22Rv1 (cell line): ENCODE measurements at regions not wholly inside any gene's neighbourhood (a gene's known extent, or its start where the extent isn't known, plus 50 kb on each side); places are given as distances from the start of the nearest gene placed in this dataset.

Source experiments
- CTCF ChIP-seq: fragments of 450-650 bp; IDR thresholded peaks from 2 replicates; pipeline ENCODE4 v1.5.1; 2017; ENCODE audit warnings: mild to moderate bottlenecking
- ZFX ChIP-seq: fragments of 450-650 bp; IDR thresholded peaks from 2 replicates; pipeline ENCODE4 v1.6.1; 2017; ENCODE audit warnings: antibody characterized with exemption, borderline replicate concordance

GRCh38 chr7:11294218-11294617, 320.5 kb downstream of the PHF14 start:
- TF ChIP-seq CTCF (no peak), ZFX (no peak)
